ENCODE measurements at regions not wholly inside any gene's neighbourhood (a gene's known extent, or its start where the extent isn't known, plus 50 kb on each side); places are given as distances from the start of the nearest gene placed in this dataset.

DNA sequence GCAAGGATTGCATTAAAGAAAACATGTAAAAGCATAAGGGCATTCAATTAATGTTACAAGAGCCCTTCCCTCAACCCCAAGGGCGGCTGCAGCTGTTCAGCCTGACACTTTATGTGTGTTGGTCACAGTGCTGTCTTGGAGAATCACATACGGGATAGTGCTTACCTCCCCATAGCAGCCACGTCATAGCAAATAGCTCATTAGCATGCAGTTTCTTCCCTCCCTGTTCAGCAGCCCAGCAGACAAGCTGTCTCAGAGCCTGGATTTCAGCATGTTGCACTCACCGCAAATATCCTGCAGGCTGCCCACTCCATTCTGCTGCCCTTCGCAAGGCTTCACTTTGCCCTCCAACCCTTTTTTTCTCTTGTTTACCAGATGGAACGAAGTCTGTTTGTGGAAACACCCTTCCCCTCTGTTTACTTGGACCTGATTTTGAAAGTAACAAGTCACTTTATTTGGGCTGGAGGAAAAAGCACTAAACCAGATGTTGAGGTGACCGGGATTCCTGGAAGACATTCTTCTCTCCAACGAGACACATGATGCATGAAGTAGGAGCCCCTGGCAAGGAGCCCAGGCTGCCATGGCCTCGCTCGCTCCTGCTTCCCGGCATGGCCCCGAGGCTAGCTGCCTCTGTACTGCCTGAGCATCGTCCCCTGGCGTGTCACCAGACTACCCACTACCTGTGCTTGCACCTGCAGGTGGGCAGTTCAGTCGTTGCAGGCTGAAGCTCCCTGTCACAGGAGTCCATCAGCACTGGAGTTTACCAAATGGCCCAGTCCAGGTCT is 151.6 kb upstream of the GMDS start:
- intact Hi-C loops (cut with DNase I): no loop called here
- DNase-seq (ENCODE audit: low spot score): no peak

DNA sequence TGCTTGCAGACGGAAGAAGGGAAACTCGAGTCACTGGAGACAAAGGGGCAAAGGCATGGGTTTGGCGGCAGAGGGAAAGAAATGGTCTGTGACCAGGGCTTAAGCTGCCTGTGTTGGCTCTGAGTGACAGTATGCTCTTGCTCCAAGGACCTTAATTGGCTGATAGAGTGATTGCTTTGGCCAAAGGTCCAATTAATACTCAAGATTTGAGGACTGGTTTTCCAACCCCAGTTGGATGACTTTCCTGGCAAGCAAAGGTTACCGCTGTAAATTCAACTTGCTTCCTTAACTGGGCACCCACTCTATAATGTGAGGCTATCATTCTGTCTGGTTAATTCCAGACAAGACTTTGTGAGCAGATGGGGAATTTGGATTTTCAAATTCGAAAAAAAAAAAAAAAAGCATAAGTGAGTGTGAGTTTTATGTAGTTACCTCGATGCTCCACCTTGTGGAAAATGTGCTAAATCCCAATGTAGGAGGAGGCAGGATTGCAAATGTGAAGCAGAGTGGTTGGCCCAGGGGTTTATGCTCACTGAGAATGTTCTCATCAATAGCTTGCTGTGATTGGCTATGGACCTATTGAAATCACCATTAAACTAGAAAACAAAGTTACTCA is 150.7 kb upstream of the GMDS start:
- DNase-seq (ENCODE audit: low spot score): no peak
- intact Hi-C loops (cut with DNase I): no loop called here

DNA sequence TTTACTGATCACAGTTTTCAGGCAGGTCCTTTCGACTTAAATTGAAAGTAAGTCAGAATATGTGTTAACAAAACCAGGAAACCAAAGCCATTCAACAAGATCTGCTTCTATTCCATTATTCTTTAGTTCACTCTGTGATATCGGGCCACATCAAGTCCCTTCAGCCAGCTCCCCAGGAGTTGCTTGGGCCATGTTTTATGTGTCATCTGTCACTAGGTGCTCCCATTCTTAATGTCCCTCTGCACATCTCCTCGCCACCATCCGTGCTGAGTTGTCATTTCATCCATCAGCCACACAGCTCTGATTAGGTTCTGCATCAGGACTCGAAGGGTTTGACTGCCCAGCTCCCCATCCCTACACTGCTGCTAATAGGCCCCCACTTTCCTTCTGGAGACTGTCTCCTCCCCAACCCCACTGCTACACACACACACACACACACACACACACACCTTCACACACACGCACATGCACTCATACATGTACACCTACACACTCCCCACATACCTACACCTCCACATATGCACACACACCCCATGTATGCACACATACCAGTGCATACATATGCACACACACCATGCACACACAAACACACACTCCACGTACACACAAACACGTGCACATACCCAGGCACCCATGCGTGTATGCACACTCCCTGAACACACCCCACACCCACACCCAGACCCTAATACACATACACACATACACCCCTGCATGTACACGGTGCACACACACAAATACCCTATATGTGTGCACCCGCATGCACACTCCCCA is 143.3 kb upstream of the GMDS start:
- intact Hi-C loops (cut with DNase I): no loop called here
- no peak for DNase-seq (ENCODE audit: low spot score)

DNA sequence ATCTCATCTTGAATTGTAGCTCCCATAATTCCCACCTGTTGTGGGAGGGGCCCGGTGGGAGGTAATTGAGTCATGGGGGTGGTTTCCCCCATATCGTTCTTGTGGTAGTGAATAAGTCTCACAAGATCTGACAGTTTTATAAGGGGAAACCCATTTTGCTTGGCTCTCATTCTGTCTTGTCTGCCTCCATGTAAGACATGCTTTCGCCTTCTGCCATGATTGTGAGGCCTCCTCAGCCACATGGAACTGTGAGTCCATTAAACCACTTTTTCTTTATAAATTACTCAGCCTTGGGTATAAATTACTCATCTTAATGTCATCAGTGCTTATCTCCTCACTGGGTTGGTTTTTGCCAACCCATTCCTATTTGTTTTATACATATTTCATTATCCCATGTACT is 142.0 kb upstream of the GMDS start:
- intact Hi-C loops (cut with DNase I): no loop called here
- no peak for DNase-seq (ENCODE audit: low spot score)

DNA sequence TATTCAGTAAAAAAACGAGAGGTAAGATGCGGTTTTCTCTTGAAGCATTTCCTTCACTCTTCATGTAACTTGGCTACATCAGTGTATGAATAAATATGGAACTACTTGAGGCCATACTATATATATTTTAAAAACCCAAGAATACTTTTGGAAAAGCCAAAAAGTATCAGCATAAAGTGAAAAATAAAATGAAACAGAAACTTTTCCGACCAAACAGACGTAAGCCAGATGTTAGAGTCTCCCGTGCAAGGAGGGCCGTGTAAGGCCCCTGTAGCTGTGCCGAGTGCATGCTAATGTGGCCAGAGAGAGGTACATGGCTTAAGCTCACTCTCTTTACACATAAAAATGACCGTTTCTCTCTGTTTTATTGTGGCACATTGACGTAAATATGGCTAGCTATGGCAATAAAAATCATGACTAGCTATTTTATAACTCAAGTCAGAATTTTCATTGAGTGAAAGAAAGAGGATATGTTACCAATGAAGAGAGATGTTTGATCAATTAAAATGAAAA is 140.1 kb upstream of the GMDS start:
- DNase-seq (ENCODE audit: low spot score): no peak
- intact Hi-C loops (cut with DNase I): no loop called here

DNA sequence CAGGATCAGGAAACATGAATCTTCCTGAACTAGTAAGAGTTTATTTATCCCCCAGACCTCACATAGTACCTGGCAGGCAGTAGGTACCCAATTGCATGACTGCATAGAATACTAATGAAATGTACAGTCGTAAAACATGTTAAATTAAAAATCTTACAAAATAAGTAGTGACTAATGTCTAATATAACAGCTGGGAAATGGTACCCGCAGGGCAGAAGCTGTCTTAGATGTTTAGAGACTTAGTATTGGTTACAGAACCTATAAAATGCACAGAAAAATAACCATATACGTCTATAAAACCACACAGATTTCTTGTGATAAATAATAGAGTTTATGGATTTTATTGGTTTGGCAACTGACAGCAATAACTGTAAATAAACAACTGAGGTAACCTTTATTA is 139.1 kb upstream of the GMDS start:
- no peak for DNase-seq (ENCODE audit: low spot score)
- intact Hi-C loops (cut with DNase I): no loop called here

DNA sequence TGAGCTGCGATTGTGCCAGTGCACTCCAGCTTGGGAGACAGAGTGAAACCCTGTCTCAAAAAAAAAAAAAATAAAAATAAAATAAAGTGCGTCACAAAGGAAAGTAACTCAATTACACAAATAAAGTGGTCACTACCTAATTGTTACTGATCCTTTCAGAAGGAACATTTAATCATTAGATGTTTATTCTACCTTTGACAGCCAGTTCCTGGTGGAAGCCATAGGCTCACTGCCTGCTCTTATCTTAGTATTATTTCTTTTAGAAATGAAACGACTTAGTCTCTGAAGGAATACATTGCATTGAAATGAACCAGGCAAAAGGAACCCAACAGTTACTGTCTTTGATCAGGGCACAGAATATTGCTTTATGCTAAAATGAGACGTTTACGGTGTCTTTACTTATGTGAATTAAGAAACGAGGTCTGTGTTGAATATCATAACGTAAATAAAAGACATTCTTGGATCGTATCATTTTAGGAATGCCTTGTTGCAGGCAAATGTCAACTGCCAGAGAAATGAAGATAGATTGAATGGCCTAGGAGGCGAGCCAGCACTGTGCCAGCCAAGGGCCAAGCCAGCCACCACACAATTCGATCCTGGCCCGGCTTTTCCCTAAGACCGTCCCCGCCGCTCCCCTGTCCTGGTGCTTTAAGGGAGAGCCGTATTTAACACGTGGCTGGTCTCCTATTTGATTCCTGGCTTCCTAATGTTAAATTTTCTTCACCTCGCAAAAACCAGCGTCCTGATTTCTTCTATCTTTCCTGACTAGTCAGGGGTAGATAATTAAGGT is 136.7 kb upstream of the GMDS start:
- intact Hi-C loops (cut with DNase I): no loop called here
- DNase-seq (ENCODE audit: low spot score): no peak

DNA sequence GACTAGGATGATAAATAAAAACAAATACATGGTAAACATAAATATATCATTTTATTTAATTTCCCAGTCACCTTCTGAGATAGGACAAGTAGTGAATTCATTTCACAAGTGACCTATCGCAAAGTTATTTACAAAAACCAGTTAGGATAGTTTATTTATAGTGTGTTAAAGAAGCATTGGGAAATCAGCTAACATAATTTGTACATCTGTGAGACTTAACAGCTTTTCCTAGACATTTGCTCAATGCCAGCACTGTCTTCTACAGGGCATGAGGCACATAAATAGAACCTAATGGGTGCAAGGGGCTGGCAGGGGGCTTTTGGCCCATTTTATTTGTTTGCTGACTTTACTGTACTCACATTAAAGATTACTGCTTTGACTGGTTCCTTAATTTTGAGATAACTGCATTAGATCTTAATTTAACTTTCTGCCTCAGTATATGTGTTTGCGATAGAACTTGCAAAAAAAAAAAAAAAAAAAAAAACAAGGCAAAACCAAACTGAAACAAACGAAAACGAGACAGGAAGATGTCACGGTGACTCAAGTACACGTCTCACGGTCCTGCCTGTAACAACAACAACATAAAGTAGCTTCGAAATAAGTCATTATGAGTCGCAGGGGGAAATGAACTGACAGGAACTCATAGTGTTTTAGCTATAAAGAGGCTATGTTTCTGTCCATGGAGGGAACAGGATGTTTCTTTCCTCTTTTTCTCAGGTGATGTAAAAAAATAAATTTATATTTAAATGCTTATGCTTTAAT is 133.7 kb upstream of the GMDS start:
- intact Hi-C loops (cut with DNase I): no loop called here
- DNase-seq (ENCODE audit: low spot score): no peak

DNA sequence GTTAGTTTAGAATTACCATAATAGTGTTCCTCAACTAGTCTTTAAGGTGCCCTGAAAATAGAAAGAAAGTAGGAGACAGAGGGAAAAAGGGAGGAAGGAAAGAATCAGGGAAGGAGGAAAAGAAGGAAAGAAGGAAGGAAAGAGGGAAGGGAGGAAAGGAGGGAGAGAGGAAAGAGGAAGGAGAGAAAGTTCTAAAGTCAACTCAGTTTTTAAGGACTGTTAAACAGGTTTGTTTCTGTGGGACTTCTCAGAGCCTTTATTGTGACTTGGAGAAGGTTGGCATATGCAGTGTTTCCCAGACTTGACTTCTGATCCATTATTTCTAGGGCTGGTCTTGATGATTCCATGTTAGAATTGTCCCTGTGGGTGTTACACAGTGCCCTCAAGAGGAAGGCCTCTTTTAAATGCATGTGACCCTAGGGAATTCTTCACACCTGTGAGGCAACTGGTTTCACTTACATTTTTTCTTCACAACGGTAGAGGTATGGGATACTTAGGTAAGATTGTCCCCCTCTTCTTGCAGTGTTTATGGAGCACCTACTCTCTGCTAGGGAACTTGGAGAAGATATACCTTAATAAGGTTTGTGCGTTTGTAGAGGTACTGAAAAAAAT is 132.7 kb upstream of the GMDS start:
- intact Hi-C loops (cut with DNase I): no loop called here

DNA sequence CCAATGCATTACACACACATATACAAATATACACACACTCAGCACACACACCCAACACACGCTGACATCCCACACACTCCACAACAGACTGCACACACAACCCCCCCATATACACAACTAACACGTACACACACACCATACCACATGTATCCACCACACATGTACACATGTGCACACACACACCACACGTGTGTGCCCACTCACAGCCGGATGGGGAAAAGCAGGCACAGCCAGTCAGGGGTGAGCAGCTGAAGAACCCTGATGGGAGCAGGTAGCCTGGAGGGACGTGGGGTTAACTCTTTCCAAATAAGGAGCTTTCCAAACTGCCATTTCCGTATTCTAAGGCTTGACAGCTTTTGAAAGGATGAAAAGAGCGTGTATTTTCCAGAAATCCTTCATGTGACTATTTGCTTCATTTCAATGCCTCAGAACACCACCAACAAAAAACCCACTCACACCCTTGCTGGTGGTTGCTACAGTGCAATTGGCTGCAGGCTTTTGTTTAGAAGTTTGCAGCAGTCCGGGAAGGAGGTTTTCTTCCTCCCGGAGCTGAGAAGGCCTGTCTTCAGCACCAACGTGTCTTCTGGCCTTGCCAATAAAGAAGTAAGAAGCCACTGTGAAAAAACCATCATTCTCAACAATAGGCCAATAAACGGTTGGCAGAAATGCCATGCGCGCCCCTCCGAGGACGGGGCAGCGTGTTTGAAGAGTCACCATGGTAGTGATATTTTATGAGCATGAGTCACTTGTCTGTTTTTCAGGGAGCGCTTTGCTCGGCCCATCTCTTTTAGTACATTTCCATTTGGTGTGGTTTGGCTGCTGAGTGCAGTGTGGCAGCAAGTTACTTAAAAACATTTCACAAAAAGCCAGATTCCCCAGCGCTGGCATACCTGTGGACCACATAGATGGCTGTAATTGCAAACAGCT is 131.3 kb upstream of the GMDS start:
- intact Hi-C loops (cut with DNase I): no loop called here
- no peak for DNase-seq (ENCODE audit: low spot score)

More for the DNA sequence above, 132.7 kb upstream of the GMDS start:
- no peak for DNase-seq (ENCODE audit: low spot score)

DNA sequence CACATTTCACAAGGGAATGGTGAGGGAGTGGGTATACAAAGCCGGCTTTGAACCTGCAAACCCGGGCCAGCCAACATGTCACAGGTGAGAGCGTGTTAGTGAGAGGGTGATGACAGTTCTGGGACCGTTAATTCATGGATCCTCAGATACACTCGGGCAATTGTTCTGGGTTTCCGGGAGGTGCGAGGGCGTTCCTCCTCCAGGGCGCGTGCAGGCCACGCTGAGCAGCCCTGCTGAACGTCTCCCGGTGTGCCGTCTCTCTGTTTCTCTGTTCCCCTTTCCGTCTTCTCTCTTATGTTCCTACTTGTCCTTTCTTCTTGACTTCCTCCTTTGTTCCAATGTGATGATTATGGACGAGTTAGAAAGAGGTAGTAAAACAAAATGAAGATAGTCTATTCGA is 130.0 kb upstream of the GMDS start:
- intact Hi-C loops (cut with DNase I): no loop called here
- DNase-seq (ENCODE audit: low spot score): no peak

DNA sequence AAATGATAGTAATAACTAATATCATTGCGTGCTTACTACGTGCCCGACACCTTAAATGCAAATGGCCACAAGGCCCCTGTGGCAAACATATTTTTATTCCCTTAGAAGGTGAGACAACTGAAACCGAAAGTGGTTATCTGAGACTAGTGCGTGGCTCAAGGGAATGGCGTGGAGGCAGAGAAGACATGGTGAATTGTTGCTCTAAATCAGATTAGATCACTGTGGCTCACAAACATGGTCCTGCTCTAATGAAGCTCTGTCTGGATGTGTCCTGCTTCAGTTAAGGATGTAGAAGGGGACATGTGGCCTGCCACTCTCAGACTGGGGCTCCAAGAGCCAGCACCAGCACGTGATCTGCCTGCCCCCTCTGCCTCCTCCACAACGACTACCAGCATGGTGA is 124.2 kb upstream of the GMDS start:
- DNase-seq (ENCODE audit: low spot score): no peak
- intact Hi-C loops (cut with DNase I): no loop called here

DNA sequence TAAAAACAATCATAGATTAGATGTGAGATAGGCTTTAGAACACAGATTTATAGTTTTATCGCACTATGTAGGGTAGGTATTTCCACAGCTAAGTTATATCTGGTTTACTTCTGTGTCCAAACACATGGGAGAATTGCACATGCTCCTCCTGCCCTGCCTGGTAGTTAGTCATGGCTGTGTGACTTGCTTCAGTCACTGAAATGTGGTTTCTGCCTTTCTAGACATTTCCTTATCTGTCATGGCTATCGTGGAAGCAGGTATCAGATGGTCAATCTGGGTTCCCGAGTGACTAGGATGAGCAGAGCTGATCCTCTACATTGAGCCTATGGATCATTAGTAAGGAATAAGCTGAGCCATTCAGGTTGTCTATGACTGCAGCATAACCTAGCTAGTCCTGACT is 117.8 kb upstream of the GMDS start:
- intact Hi-C loops (cut with DNase I): no loop called here
- DNase-seq (ENCODE audit: low spot score): no peak

DNA sequence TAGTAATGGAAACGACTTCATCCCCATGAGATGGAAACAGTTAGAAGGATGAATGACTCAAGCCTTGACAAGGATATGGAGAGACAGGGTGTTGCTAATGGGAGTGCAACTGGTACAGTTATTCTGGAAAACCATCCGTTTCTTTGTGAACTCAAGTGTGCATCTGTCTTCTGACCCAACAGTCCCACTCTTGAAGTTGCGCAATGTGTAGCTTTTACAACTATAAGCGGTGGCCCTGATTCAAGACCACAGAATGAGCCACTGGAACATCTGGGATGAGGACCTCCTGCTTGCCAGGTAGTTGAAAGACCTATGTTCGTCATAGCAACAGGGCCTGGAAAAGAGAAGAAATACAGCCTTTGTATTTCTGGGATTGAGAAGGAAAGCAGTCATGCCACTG is 115.8 kb upstream of the GMDS start:
- intact Hi-C loops (cut with DNase I): no loop called here

DNA sequence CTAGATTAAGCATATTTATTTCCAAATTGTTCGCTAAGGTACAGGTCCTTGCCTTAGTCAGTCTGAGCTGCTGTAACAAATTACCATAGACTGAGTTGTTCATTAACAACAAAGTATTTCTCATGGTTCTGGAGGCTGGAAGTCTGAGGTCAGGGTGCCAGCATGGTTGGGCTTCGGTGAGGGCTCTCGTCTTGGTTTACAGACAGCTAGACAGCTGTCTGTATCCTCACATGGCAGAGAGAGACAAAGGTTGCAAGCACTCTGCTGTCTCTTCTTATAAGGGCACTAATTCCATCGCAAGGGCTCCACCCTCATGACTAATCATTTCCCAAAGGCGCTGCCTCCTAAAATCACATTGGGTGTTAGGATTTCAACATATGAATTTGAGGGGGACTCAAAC is 115.3 kb upstream of the GMDS start:
- DNase-seq (ENCODE audit: low spot score): no peak
- intact Hi-C loops (cut with DNase I): no loop called here

More for the DNA sequence above, 115.8 kb upstream of the GMDS start:
- DNase-seq (ENCODE audit: low spot score): no peak

DNA sequence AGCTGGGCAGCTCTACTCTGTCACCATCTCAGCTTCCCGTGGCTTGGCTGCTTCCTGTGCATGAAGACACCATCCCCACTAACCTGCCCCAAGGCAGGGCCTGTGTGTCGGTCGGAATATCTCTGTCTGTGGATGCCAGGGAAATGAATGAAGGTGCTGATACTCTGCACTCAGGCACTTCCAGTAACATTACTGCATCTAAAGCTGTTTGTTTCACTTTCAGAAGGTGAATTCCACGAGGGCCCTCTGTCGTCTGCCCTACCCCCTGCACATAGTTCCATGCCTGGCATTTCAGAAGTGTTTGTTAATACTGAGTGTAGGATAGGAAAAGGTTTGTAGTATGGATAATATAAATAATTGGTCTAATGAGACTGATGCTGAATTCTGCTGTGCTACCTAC is 114.7 kb upstream of the GMDS start:
- no peak for DNase-seq (ENCODE audit: low spot score)
- intact Hi-C loops (cut with DNase I): no loop called here

DNA sequence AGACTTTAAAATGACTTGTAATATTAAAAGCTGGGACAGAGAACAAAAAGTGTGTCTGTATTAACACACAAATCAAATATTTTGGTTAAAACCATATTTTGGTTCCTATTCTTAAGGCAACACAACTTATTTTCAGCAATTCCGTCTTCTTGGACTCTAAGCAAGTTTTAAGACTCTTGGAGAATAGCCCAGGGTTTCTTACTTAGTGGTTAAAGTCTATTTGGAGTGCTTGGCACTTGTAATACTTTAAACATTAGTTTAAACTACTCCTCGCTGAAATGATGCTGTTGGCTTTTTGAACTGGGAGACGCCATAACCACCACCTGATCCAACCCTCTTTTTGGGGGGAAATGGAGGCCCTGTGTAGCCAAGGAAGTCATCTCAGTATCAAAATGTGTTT is 109.7 kb upstream of the GMDS start:
- intact Hi-C loops (cut with DNase I): loop anchor here (10.0 kb wide), 2 partner anchors 160 to 280 kb away; no protein-coding TSS in a partner anchor
- DNase-seq (ENCODE audit: low spot score): no peak

DNA sequence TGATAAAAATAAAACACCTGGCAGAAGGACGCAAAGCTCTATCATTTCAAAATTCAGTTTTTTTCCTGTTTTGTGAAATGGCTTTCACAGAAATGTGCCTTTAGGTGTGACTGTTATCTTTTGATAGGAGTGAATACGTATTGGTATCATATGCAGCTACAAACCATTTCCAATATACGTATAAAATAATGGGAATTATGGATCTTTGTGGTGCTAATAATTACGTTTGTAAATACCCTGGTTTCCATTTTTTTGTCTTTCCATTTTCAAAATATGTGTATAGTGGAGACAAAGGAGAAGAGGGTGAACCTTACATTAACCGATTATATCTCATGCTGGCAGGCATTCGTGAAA is 108.7 kb upstream of the GMDS start:
- intact Hi-C loops (cut with DNase I): loop anchor here (5.0 to 10.0 kb wide), 3 partner anchors 159 to 752 kb away; no protein-coding TSS in a partner anchor
- DNase-seq (ENCODE audit: low spot score): no peak

All from cardiac septum (tissue), 1 donor.